Liver (tissue), 3 donors: ENCODE measurements at regions not wholly inside any gene's neighbourhood (a gene's known extent, or its start where the extent isn't known, plus 50 kb on each side); places are given as distances from the start of the nearest gene placed in this dataset.

ENCODE experiments used
- JUND ChIP-seq, 2 donors: IDR thresholded peaks; 2 replicates each; pipeline ENCODE4 v1.6.1; 2016; ENCODE audit warnings: antibody characterized with exemption in 2 of 2
- RAD21 ChIP-seq, 2 donors: IDR thresholded peaks; 2 replicates each; pipeline ENCODE4 v1.6.1; 2016; ENCODE audit warnings: antibody characterized with exemption in 2 of 2, mild to moderate bottlenecking in 2 of 2
- TAF1 ChIP-seq: conservative IDR thresholded peaks from 2 replicates; pipeline ENCODE4 v1.6.1; 2016; ENCODE audit warnings: antibody characterized with exemption, mild to moderate bottlenecking
- TF ChIP-seq, protein P1 (sequence below): fragments of 150-350 bp; IDR thresholded peaks from 2 replicates; pipeline ENCODE4 v1.5.1; 2017; ENCODE audit warnings: improper control_type of control experiment, low read depth, low read length; ENCODE audit not compliant: missing input control
- donor health status: healthy.
- donor health status: healthy.

DNA sequence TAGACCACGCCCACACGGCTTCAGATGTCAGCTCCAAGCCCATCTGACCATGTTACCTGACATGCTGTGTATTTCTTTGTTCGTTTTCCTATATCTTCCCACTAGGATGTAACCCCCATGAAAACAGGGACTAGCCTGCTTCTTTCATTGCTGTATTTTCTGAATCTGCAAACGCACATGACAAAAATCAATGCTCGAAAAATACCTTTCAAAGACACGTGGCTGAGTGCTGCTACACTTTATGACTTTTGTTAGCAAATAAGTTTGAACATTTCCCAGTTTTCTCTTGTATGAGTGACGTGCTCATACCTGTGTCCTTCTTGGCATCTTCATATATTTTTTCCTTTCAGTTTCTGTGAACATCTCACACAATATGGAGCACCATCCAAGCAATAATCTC is 181.3 kb upstream of the IRX1 start:
- TF ChIP-seq JUND (IDR thresholded peaks at IDR 0.05) = no peak
- TF ChIP-seq, protein P1, sequence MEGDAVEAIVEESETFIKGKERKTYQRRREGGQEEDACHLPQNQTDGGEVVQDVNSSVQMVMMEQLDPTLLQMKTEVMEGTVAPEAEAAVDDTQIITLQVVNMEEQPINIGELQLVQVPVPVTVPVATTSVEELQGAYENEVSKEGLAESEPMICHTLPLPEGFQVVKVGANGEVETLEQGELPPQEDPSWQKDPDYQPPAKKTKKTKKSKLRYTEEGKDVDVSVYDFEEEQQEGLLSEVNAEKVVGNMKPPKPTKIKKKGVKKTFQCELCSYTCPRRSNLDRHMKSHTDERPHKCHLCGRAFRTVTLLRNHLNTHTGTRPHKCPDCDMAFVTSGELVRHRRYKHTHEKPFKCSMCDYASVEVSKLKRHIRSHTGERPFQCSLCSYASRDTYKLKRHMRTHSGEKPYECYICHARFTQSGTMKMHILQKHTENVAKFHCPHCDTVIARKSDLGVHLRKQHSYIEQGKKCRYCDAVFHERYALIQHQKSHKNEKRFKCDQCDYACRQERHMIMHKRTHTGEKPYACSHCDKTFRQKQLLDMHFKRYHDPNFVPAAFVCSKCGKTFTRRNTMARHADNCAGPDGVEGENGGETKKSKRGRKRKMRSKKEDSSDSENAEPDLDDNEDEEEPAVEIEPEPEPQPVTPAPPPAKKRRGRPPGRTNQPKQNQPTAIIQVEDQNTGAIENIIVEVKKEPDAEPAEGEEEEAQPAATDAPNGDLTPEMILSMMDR = no peak
- no peak for TF ChIP-seq RAD21 (IDR thresholded peaks at IDR 0.05)
- TF ChIP-seq TAF1 = no peak
